ENCODE measurements at regions not wholly inside any gene's neighbourhood (a gene's known extent, or its start where the extent isn't known, plus 50 kb on each side); places are given as distances from the start of the nearest gene placed in this dataset.

DNA sequence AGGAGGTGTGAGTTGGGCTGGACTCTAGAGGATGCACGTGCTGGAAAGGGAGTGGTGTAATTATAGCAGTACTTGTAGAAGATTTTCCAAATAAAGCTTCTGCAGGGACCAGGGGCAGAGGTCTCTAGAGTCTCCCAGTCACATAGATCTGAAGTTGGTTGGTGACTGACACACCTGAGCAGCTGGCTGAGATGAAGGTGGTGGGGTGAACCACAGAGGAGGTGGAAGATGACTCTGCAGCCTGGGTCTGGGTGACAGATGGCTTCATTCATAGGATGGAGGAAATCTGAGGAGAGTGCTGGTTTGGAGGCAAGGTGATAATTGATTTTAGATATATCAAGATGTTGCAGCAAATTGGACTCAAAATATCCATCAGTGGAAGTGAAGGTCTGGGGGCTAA, 178.9 kb upstream of the IVNS1ABP start:
- H3K4me3 ChIP-seq, result no peak overlapping the region
- TF ChIP-seq, protein P1, sequence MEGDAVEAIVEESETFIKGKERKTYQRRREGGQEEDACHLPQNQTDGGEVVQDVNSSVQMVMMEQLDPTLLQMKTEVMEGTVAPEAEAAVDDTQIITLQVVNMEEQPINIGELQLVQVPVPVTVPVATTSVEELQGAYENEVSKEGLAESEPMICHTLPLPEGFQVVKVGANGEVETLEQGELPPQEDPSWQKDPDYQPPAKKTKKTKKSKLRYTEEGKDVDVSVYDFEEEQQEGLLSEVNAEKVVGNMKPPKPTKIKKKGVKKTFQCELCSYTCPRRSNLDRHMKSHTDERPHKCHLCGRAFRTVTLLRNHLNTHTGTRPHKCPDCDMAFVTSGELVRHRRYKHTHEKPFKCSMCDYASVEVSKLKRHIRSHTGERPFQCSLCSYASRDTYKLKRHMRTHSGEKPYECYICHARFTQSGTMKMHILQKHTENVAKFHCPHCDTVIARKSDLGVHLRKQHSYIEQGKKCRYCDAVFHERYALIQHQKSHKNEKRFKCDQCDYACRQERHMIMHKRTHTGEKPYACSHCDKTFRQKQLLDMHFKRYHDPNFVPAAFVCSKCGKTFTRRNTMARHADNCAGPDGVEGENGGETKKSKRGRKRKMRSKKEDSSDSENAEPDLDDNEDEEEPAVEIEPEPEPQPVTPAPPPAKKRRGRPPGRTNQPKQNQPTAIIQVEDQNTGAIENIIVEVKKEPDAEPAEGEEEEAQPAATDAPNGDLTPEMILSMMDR (IDR thresholded peaks at IDR 0.05), result no peak
- no peak for TF ChIP-seq POLR2A (IDR thresholded peaks at IDR 0.05)
- H3K27me3 ChIP-seq, result no peaks in the 10 kb centered on the region
- no peak for ATAC-seq
- H3K4me1 ChIP-seq, result peaks cover 0 to 9% (median 0%) of the 10 kb centered on the region in 12 donors
- no peak for DNase-seq
- H3K36me3 ChIP-seq, result no peaks in the 10 kb centered on the region
- intact Hi-C loops (cut with DNase I), result no loop called here
- H3K27ac ChIP-seq, result no peak overlapping the region
- no peaks in the 10 kb centered on the region for H3K9me3 ChIP-seq
- 39 to 71% (median 41%) methylated on average over 1 of the region's 1 CpG for WGBS, 4 donors

DNA sequence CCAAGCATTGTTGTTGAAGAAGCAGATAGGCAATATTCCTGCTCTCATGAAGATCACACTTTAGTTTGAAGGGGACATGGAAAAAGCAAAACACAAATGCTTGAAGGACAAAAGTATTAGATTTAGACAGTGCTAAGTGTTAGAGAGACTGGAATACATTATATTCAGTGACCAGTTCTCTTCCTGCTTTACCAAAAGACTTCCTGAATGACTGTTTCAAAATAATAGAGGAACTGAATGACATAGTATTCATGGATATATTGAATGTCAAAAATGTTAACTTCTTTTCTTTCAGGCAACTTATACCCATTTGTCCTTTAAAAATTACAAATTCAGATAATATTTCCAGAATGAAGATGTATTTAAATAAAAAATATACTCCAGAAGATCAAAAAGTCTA, 178.0 kb upstream of the IVNS1ABP start:
- DNase-seq, result no peak
- Histone ChIP-seq H3K27me3 (no peaks in the 10 kb centered on the region), H3K4me3 (no peak overlapping the region), H3K27ac (peak overlapping the region in 1 of 12 donors; percentile 17), H3K9me3 (no peaks in the 10 kb centered on the region), H3K36me3 (no peaks in the 10 kb centered on the region), H3K4me1 (peaks cover 0 to 9% (median 0%) of the 10 kb centered on the region in 12 donors)
- no peak for ATAC-seq
- TF ChIP-seq, protein P1 (IDR thresholded peaks at IDR 0.05), result no peak
- intact Hi-C loops (cut with DNase I), result no loop called here

DNA sequence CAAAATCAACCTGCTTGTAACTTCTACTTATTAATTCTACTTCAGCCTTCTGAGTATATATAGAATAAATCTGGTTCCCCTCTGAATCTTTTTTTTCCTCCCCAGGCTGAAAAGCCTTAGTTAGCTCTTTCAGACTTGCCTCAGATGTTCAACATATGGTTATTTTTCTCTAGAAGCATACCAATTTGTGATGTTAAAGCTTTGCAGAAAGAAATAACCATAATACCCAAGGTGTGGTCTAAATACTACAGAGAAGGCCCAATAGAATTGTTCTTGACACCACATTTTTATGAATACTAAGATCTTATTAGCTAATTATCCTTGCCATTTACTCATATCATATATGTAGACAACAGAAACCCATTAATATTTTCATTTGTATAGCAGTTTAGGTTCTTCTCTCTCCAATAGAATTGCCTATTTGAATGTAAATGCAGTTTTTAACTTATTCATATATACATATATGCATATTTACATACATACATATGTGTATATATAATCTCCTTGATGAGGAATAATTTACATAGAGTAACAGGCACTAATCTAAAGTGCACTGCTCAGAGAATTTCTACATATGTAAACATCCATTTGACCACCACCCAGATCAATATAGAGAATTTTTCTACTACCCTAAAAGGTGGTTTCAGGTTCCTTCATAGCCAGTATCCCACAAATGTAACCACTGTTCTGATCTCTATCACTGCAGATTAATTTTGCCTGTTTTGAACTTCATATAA, 175.2 kb upstream of the IVNS1ABP start:
- Histone ChIP-seq H3K27ac (no peak overlapping the region), H3K36me3 (no peaks in the 10 kb centered on the region), H3K9me3 (no peaks in the 10 kb centered on the region), H3K4me1 (peaks cover 0 to 24% (median 10%) of the 10 kb centered on the region in 12 donors), H3K27me3 (no peaks in the 10 kb centered on the region), H3K4me3 (no peak overlapping the region)
- TF ChIP-seq, protein P1 (IDR thresholded peaks at IDR 0.05), result no peak
- no peak for TF ChIP-seq POLR2A (IDR thresholded peaks at IDR 0.05)
- intact Hi-C loops (cut with DNase I), result no loop called here
- DNase-seq, result no peak
- no peak for ATAC-seq

DNA sequence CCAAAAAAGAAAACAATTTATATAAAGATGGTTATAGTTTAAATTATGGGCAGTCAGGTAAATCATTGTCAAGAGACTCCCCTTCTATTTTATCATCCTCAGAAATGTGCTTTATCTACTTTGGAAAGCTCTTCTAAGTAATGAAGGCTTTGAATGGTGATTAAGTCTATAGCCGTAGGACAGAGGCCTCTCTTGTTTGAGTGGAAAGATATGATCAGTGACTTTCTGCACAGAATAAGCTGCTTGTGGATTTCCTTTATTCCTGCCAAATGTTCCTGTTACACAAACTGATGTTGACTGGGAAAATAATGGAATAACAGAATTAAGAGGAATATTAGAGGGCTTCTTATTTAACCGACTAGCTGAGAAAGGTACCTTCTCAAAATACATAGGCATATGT, 174.6 kb upstream of the IVNS1ABP start:
- DNase-seq, result no peak
- TF ChIP-seq POLR2A (IDR thresholded peaks at IDR 0.05), result no peak
- TF ChIP-seq, protein P1 (IDR thresholded peaks at IDR 0.05), result no peak
- WGBS, 4 donors, result 61 to 71% (median 68%) methylated on average over 2 of the region's 2 CpGs

More for the DNA sequence above, 174.6 kb upstream of the IVNS1ABP start:
- intact Hi-C loops (cut with DNase I), result no loop called here
- Histone ChIP-seq H3K27me3 (no peaks in the 10 kb centered on the region), H3K9me3 (no peaks in the 10 kb centered on the region), H3K4me1 (peaks cover 0 to 24% (median 10%) of the 10 kb centered on the region in 12 donors), H3K36me3 (no peaks in the 10 kb centered on the region), H3K27ac (no peak overlapping the region), H3K4me3 (no peak overlapping the region)
- no peak for ATAC-seq
